ENCODE measurements at regions not wholly inside any gene's neighbourhood (a gene's known extent, or its start where the extent isn't known, plus 50 kb on each side); places are given as distances from the start of the nearest gene placed in this dataset.

- Histone ChIP-seq H3K27me3 (no peaks in the 10 kb centered on the region), H3K27ac (no peak overlapping the region), H3K36me3 (no peaks in the 10 kb centered on the region), H3K4me3 (no peak overlapping the region), H3K4me1 (no peaks in the 10 kb centered on the region), H3K9me3 (no peaks in the 10 kb centered on the region)
- intact Hi-C loops (cut with DNase I; ENCODE audit: low total_unique reads) = no loop called here
- DNase-seq = no peak
- TF ChIP-seq EP300 (IDR thresholded peaks at IDR 0.05) (no peak), POLR2A (IDR thresholded peaks at IDR 0.05) (no peak), POLR2AphosphoS5 (IDR thresholded peaks at IDR 0.05) (no peak), CTCF (IDR thresholded peaks at IDR 0.05) (no peak)
- 92 to 99% (median 95%) methylated on average over 5 of the region's 5 CpGs for WGBS, 5 donors
Measured at GRCh38 chr3:162014284-162014683, 517.7 kb downstream of the OTOL1 start.

- H3K4me3 ChIP-seq = no peak overlapping the region
- no peak for DNase-seq
- H3K27me3 ChIP-seq = no peaks in the 10 kb centered on the region
- no peaks in the 10 kb centered on the region for H3K4me1 ChIP-seq
- H3K36me3 ChIP-seq = no peaks in the 10 kb centered on the region
- H3K9me3 ChIP-seq = no peaks in the 10 kb centered on the region
- TF ChIP-seq CTCF (IDR thresholded peaks at IDR 0.05) = no peak
- no peak for TF ChIP-seq POLR2A (IDR thresholded peaks at IDR 0.05)
- TF ChIP-seq EP300 (IDR thresholded peaks at IDR 0.05) = no peak
- TF ChIP-seq POLR2AphosphoS5 (IDR thresholded peaks at IDR 0.05) = no peak
- H3K27ac ChIP-seq = no peak overlapping the region
- intact Hi-C loops (cut with DNase I; ENCODE audit: low total_unique reads) = no loop called here
Measured at GRCh38 chr3:162015856-162016255, 519.2 kb downstream of the OTOL1 start.

GRCh38 chr3:162019817-162020216 is 523.2 kb downstream of the OTOL1 start:
- intact Hi-C loops (cut with DNase I; ENCODE audit: low total_unique reads) = no loop called here
- peak in 1 of 2 donors; percentile 4 for DNase-seq
- TF ChIP-seq POLR2A (IDR thresholded peaks at IDR 0.05) (no peak), CTCF (IDR thresholded peaks at IDR 0.05) (no peak), EP300 (IDR thresholded peaks at IDR 0.05) (no peak), POLR2AphosphoS5 (IDR thresholded peaks at IDR 0.05) (no peak)
- H3K27ac ChIP-seq = no peak overlapping the region
- H3K4me1 ChIP-seq = no peaks in the 10 kb centered on the region
- no peaks in the 10 kb centered on the region for H3K36me3 ChIP-seq
- H3K27me3 ChIP-seq = no peaks in the 10 kb centered on the region
- no peak overlapping the region for H3K4me3 ChIP-seq
- 60 to 80% (median 64%) methylated on average over 1 of the region's 1 CpG for WGBS, 5 donors
- no peaks in the 10 kb centered on the region for H3K9me3 ChIP-seq

- H3K4me3 ChIP-seq = no peak overlapping the region
- 55 to 78% (median 72%) methylated on average over 4 of the region's 4 CpGs for WGBS, 5 donors
- no peak for TF ChIP-seq POLR2AphosphoS5 (IDR thresholded peaks at IDR 0.05)
- TF ChIP-seq POLR2A (IDR thresholded peaks at IDR 0.05) = no peak
- TF ChIP-seq EP300 (IDR thresholded peaks at IDR 0.05) = no peak
- TF ChIP-seq CTCF (IDR thresholded peaks at IDR 0.05) = no peak
- no peaks in the 10 kb centered on the region for H3K4me1 ChIP-seq
- DNase-seq = no peak
- H3K27ac ChIP-seq = no peak overlapping the region
- no peaks in the 10 kb centered on the region for H3K27me3 ChIP-seq
- no peaks in the 10 kb centered on the region for H3K36me3 ChIP-seq
- intact Hi-C loops (cut with DNase I; ENCODE audit: low total_unique reads) = no loop called here
- H3K9me3 ChIP-seq = no peaks in the 10 kb centered on the region
Measured at GRCh38 chr3:162021206-162021605, 524.6 kb downstream of the OTOL1 start.
